ENCODE measurements at regions not wholly inside any gene's neighbourhood (a gene's known extent, or its start where the extent isn't known, plus 50 kb on each side); places are given as distances from the start of the nearest gene placed in this dataset.

DNA sequence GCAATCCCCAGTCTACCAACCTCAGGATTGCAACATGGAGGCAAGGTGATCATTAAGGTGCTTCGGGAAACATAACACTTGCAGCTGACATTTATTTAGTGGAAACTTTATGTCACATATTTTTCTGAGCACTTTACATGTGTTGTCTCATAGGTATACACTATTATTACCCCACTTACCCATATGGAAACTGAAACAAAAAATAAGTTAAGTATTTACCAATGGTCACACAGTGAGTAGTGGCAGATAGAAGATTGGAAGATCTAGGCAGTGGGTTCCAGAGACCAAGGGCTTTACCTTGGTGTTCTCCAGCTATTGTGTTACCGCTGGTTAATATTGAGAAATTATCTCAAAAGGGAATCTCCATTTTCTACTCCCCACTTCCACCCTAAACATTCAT is 1279.1 kb upstream of the SORCS1 start:
- TF ChIP-seq RAD21 (IDR thresholded peaks at IDR 0.05; ENCODE audit: low read depth): no peak
- no peak for TF ChIP-seq SIN3A (IDR thresholded peaks at IDR 0.05; ENCODE audit: low read depth)
- TF ChIP-seq POLR2A (IDR thresholded peaks at IDR 0.05; ENCODE audit: borderline replicate concordance, extremely low read depth, insufficient read depth, insufficient read length): no peak
- TF ChIP-seq JUND (IDR thresholded peaks at IDR 0.05): no peak
- no peak for TF ChIP-seq POLR2AphosphoS5 (IDR thresholded peaks at IDR 0.05; ENCODE audit: low read depth, low read length)
- TF ChIP-seq, protein P1, sequence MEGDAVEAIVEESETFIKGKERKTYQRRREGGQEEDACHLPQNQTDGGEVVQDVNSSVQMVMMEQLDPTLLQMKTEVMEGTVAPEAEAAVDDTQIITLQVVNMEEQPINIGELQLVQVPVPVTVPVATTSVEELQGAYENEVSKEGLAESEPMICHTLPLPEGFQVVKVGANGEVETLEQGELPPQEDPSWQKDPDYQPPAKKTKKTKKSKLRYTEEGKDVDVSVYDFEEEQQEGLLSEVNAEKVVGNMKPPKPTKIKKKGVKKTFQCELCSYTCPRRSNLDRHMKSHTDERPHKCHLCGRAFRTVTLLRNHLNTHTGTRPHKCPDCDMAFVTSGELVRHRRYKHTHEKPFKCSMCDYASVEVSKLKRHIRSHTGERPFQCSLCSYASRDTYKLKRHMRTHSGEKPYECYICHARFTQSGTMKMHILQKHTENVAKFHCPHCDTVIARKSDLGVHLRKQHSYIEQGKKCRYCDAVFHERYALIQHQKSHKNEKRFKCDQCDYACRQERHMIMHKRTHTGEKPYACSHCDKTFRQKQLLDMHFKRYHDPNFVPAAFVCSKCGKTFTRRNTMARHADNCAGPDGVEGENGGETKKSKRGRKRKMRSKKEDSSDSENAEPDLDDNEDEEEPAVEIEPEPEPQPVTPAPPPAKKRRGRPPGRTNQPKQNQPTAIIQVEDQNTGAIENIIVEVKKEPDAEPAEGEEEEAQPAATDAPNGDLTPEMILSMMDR (IDR thresholded peaks at IDR 0.05 in 2 of 3, conservative IDR thresholded peaks at IDR 0.05 in 1 of 3; ENCODE audit: borderline replicate concordance in 1 of 3, insufficient read depth in 1 of 3, low read depth in 2 of 3, low read length in 2 of 3): no peak
- no peak for TF ChIP-seq EZH2 (IDR thresholded peaks at IDR 0.05)
- TF ChIP-seq, protein P2, sequence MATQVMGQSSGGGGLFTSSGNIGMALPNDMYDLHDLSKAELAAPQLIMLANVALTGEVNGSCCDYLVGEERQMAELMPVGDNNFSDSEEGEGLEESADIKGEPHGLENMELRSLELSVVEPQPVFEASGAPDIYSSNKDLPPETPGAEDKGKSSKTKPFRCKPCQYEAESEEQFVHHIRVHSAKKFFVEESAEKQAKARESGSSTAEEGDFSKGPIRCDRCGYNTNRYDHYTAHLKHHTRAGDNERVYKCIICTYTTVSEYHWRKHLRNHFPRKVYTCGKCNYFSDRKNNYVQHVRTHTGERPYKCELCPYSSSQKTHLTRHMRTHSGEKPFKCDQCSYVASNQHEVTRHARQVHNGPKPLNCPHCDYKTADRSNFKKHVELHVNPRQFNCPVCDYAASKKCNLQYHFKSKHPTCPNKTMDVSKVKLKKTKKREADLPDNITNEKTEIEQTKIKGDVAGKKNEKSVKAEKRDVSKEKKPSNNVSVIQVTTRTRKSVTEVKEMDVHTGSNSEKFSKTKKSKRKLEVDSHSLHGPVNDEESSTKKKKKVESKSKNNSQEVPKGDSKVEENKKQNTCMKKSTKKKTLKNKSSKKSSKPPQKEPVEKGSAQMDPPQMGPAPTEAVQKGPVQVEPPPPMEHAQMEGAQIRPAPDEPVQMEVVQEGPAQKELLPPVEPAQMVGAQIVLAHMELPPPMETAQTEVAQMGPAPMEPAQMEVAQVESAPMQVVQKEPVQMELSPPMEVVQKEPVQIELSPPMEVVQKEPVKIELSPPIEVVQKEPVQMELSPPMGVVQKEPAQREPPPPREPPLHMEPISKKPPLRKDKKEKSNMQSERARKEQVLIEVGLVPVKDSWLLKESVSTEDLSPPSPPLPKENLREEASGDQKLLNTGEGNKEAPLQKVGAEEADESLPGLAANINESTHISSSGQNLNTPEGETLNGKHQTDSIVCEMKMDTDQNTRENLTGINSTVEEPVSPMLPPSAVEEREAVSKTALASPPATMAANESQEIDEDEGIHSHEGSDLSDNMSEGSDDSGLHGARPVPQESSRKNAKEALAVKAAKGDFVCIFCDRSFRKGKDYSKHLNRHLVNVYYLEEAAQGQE (IDR thresholded peaks at IDR 0.05; ENCODE audit: low read depth): no peak

Data from HCT116 (cell line).